ENCODE measurements at regions not wholly inside any gene's neighbourhood (a gene's known extent, or its start where the extent isn't known, plus 50 kb on each side); places are given as distances from the start of the nearest gene placed in this dataset.

GRCh38 chr18:44126598-44126997 lies 554.1 kb upstream of the SETBP1 start:
- TF ChIP-seq ZFX (IDR thresholded peaks at IDR 0.05) (no peak), CTCF (conservative IDR thresholded peaks at IDR 0.05) (no peak)
- no peak overlapping the region for H3K27ac ChIP-seq

- H3K27ac ChIP-seq = no peak overlapping the region
- TF ChIP-seq CTCF (conservative IDR thresholded peaks at IDR 0.05) (no peak), ZFX (IDR thresholded peaks at IDR 0.05) (no peak)
Observed at GRCh38 chr18:44128365-44128764, 552.3 kb upstream of the SETBP1 start.

- H3K27ac ChIP-seq = no peak overlapping the region
- no peak for TF ChIP-seq ZFX (IDR thresholded peaks at IDR 0.05)
- TF ChIP-seq CTCF (conservative IDR thresholded peaks at IDR 0.05) = peak; percentile 82
Observed at GRCh38 chr18:44130376-44130942, 550.2 kb upstream of the SETBP1 start.

GRCh38 chr18:44133483-44133882 lies 547.2 kb upstream of the SETBP1 start:
- no peak overlapping the region for H3K27ac ChIP-seq
- TF ChIP-seq CTCF (conservative IDR thresholded peaks at IDR 0.05) (no peak), ZFX (IDR thresholded peaks at IDR 0.05) (no peak)

- no peak overlapping the region for H3K27ac ChIP-seq
- TF ChIP-seq CTCF (conservative IDR thresholded peaks at IDR 0.05) (no peak), ZFX (IDR thresholded peaks at IDR 0.05) (no peak)
Observed at GRCh38 chr18:44134447-44134846, 546.2 kb upstream of the SETBP1 start.

- no peak overlapping the region for H3K27ac ChIP-seq
- no peak for TF ChIP-seq CTCF (conservative IDR thresholded peaks at IDR 0.05)
- no peak for TF ChIP-seq ZFX (IDR thresholded peaks at IDR 0.05)
Observed at GRCh38 chr18:44135741-44136140, 544.9 kb upstream of the SETBP1 start.

- no peak overlapping the region for H3K27ac ChIP-seq
- no peak for TF ChIP-seq ZFX (IDR thresholded peaks at IDR 0.05)
- TF ChIP-seq CTCF (conservative IDR thresholded peaks at IDR 0.05) = no peak
Observed at GRCh38 chr18:44136326-44136725, 544.4 kb upstream of the SETBP1 start.
